ENCODE measurements at regions not wholly inside any gene's neighbourhood (a gene's known extent, or its start where the extent isn't known, plus 50 kb on each side); places are given as distances from the start of the nearest gene placed in this dataset.

DNA sequence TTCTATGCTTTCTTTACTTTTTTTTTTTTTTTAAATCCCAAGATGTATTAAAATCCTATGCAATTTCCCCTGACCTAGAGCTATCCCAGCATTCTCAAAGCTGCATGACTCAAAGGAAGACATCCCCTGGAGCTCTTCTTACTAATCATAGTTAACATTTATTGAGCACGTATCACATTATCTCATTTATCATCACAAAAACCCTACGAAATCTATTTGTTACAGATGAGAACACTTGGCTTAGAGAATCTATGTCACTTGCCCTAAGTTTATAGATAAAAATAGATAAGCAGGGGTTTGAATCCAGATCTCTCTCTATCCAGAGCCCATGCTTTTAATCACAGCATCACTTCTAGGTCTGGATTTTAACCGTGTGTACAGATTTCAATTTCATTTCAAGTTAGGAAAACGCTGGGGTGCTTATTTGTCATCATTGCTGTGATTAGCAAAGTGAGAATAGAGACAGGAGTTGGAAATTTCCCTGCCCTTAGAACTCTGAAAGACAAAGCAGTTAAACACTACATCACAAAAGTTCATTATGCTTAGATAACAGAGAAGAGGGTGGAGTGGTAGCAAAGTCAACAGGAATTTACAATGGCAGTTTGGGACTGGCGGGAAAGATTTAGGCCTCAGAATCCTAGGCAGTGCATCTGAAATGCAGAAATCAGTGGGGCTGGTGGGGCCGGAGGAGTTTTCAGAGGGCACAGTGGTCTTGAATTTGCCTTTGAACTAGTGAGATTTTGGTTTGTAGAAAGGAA lies 177.7 kb upstream of the FRMD6 start:
- no peak for DNase-seq (ENCODE audit: low read depth in 2 of 2)

DNA sequence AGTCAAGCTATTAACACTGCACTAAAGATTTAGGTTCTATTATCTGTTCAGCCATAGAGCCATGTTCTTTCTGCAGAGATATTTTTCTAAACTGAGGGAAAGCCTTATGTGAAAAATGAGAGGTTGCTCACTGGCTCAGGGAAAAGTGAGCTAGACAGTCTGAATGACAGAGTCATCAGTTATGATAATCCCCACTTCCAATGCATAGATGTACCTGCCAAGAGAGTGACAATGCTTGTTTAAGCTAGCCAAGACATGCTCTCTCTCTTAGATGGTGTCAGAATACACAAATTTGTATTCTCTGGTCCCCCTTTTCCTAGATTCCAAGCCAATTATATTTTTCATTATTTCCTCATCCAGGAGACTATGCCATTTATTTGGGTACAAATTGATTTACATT lies 176.9 kb upstream of the FRMD6 start:
- no peak for DNase-seq (ENCODE audit: low read depth in 2 of 2)

- DNase-seq (ENCODE audit: low read depth in 2 of 2), result no peak
Measured at GRCh38 chr14:51478175-51478621, 173.5 kb upstream of the FRMD6 start.

GRCh38 chr14:51479584-51480325 lies 172.0 kb upstream of the FRMD6 start:
- DNase-seq (ENCODE audit: low read depth in 2 of 2), result no peak

GRCh38 chr14:51481643-51482042 lies 170.1 kb upstream of the FRMD6 start:
- no peak for DNase-seq (ENCODE audit: low read depth in 2 of 2)

GRCh38 chr14:51482102-51482501 lies 169.6 kb upstream of the FRMD6 start:
- DNase-seq (ENCODE audit: low read depth in 2 of 2), result no peak

DNA sequence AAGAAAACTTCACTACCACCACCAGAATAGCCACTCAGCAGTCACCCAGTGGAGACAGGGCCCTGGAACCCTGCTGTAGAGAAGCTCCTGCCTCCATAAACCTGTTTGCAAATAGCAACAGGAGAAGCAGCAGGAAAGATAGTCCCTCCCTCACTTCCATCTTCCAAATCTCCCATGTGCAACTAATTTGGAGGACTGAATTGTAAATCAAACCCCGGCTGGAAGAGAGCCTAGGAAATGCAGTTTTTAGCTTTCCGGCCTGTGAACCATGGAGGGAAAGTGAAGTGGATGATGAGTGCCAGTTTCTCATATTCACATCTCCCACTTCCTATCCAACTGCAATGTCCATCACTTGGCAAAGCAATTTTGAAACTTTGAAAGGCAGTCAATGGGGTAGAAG lies 167.2 kb upstream of the FRMD6 start:
- no peak for DNase-seq (ENCODE audit: low read depth in 2 of 2)

GRCh38 chr14:51485733-51486132 lies 166.0 kb upstream of the FRMD6 start:
- DNase-seq (ENCODE audit: low read depth in 2 of 2), result no peak

GRCh38 chr14:51487848-51488247 lies 163.9 kb upstream of the FRMD6 start:
- no peak for DNase-seq (ENCODE audit: low read depth in 2 of 2)

- no peak for DNase-seq (ENCODE audit: low read depth in 2 of 2)
Measured at GRCh38 chr14:51488569-51489220, 163.0 kb upstream of the FRMD6 start.

- DNase-seq (ENCODE audit: low read depth in 2 of 2), result no peak
Measured at GRCh38 chr14:51490205-51490604, 161.5 kb upstream of the FRMD6 start.

- no peak for DNase-seq (ENCODE audit: low read depth in 2 of 2)
Measured at GRCh38 chr14:51491036-51491545, 160.6 kb upstream of the FRMD6 start.

DNA sequence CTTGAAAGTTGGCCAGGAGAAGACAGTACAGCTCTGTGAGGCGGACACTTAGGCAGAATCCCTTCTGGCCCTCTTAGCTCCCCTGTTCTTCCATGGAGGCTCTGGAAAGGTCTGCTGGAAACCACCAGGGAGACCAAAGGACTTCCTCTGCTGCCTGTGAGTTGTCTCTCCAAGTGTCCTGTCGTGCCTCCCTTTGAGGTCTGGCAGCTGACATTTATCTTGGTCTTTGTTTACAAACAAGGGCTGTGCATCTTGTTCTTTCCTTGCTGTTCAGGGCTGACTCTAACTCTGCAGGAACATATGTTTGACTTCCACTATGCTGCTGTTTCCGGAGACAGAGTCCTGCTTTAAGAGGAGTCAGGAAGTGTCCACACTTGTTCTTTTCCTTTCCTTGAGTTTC lies 159.9 kb upstream of the FRMD6 start:
- no peak for DNase-seq (ENCODE audit: low read depth in 2 of 2)

- DNase-seq (ENCODE audit: low read depth in 2 of 2), result no peak
Measured at GRCh38 chr14:51495319-51495718, 156.4 kb upstream of the FRMD6 start.

- no peak for DNase-seq (ENCODE audit: low read depth in 2 of 2)
Measured at GRCh38 chr14:51498411-51499227, 153.1 kb upstream of the FRMD6 start.

DNA sequence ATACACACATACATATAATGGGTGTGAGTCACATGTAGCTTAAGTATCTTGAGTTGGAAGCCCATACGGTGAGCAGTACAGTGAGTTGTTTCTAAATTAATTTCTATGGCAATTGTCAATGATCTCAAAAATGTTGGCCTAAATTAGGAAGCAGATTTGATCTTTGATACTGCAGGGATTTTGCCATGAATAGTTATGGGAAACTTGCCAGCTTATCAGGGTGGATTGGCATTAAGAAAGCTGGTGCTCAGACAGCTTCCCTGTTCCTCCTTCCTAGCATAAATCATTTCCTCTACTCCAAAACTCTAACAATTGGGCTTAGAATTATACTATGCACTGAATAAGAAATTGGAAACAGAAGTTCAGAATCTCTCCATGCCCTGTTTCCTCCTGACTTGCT lies 150.9 kb upstream of the FRMD6 start:
- DNase-seq (ENCODE audit: low read depth in 2 of 2), result no peak

- DNase-seq (ENCODE audit: low read depth in 2 of 2), result no peak
Measured at GRCh38 chr14:51501746-51502145, 150.0 kb upstream of the FRMD6 start.

- no peak for DNase-seq (ENCODE audit: low read depth in 2 of 2)
Measured at GRCh38 chr14:51504669-51505068, 147.0 kb upstream of the FRMD6 start.

DNA sequence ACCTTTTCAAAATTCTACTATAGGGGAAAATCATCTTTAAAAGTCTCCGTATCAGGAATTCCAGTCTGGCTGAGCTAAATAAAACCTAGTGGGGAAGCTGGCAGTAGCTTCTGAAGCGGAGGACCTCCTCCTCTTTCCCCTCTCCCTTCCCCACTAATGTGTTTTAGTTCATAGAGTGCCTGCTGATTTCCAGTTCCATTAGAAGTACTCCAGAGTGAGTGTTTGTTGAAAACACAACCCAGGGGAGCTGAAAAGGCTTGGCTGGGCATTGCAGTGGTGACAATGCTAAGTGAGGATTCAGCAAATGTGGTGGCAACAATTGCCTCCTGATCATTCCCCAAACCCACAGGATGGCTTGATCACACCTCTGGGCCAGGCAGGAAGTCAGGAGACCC lies 144.2 kb upstream of the FRMD6 start:
- no peak for DNase-seq (ENCODE audit: low read depth in 2 of 2)

GRCh38 chr14:51507906-51508511 lies 143.7 kb upstream of the FRMD6 start:
- DNase-seq (ENCODE audit: low read depth in 2 of 2), result no peak

DNA sequence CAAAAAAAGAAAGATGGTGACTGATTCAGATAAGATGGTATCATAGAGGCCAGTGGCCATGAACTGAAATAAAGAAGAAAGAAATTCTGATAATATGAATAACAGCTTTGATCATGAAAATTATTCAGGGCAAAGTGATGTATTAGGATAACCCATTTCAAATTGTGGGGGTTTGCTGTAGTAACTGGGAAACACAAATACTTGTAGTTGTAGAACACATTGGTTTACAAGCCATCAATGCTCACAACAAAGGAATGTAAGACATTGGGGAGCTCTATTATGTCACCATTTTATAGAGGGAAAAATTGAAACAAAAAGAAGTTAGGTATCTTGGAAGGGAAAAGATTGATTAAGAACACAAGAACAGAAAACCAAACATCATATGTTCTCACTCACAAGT lies 140.4 kb upstream of the FRMD6 start:
- no peak for DNase-seq (ENCODE audit: low read depth in 2 of 2)
